Fibroblast of mammary gland (primary cell): ENCODE measurements at regions not wholly inside any gene's neighbourhood (a gene's known extent, or its start where the extent isn't known, plus 50 kb on each side); places are given as distances from the start of the nearest gene placed in this dataset.

Source experiments
- DNase-seq: peaks from one replicate; pipeline ENCODE4 v3.0.0-alpha.2; 2010; ENCODE audit warnings: low read depth
- H3K4me3 ChIP-seq: 2 replicates; pipeline ENCODE4 v1.5.1; 2011; ENCODE audit warnings: low read depth, mild to moderate bottlenecking, low read length, moderate library complexity; ENCODE audit not compliant: control insufficient read depth
- CTCF ChIP-seq: conservative IDR thresholded peaks from 2 replicates; pipeline ENCODE4 v1.5.1; 2011; ENCODE audit warnings: low read depth, low read length, inconsistent platforms; ENCODE audit not compliant: control insufficient read depth, insufficient read depth

- H3K4me3 ChIP-seq, result no peak overlapping the region
- no peak for DNase-seq
- TF ChIP-seq CTCF, result no peak
Measured at GRCh38 chr10:3904419-3904960, 119.5 kb upstream of the KLF6 start.

- no peak overlapping the region for H3K4me3 ChIP-seq
- peak; percentile 59 for DNase-seq
- no peak for TF ChIP-seq CTCF
Measured at GRCh38 chr10:3902809-3903410, 117.9 kb upstream of the KLF6 start.

DNA sequence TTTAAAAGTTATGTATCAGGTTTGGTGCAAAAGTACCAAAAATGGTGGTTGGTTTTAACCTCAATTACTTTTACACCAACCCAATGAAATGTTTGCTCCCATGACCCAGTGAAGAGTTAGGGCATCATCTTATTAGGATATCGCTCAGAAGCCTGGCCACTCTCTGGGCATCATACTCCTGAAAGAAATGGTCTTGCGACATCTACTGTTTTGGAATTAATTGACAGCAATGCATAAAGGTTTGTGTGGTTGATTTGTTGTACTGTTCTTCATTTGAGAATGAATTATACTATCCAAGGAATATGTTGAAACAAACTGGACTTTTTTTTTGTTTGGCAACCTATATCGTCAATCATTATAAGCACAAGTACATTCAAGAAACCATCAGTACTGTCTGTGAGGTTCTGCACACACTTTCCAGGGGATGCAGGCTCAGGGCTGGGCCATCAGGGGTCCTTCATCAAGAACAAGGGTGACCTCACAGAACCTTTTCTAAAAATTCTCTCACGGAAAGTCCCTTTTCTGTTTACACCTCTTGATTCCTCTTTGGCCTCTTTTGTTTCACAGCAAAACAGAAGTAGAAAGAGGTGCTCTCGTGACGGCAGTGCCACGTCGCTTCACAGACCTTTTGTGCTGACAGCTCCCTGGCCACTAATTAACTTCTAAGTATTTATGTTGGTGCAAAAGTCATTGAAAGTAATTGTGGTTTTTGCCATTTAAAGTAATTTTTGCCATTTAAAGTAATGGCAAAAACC, 117.2 kb upstream of the KLF6 start:
- no peak overlapping the region for H3K4me3 ChIP-seq
- no peak for TF ChIP-seq CTCF
- DNase-seq, result peak; percentile 63

DNA sequence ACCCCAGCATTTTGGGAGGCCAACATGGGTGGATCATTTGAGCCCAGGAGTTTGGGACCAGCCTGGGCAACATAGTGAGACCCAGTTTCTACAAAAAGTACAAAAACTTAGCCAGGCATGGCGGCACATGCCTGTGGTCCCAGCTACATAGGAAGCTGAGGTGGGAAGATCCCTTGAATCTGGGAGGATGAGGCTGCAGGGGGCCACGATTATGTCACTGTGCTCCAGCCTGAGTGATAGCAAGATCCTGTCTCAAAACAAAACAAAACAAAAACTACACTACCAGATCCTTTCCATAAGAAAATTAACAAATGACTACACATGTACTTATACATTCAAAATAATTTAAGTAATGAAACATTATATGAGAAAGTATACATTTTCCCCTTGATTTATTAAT, 116.4 kb upstream of the KLF6 start:
- DNase-seq, result no peak
- TF ChIP-seq CTCF, result no peak
- no peak overlapping the region for H3K4me3 ChIP-seq

DNA sequence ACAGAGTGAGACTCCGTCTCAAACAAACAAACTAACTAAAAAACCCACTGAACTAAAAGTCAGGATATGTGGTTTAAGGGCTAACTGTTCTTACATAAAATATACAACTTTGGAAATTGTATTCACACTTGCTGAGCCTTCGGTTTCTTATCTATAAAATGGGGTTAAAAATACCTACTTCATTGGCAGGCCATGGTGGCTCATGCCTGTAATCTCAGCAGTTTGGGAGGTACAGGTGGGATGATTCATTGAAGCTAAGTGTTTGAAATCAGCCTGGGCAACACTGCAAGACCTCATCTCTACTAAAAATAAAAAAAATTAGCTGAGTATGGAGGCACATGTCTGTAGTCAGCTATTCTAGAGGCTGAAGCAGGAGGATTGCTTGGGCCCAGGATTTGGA, 115.4 kb upstream of the KLF6 start:
- H3K4me3 ChIP-seq, result no peak overlapping the region
- DNase-seq, result no peak
- no peak for TF ChIP-seq CTCF

- no peak overlapping the region for H3K4me3 ChIP-seq
- no peak for DNase-seq
- TF ChIP-seq CTCF, result no peak
Measured at GRCh38 chr10:3898821-3899220, 113.8 kb upstream of the KLF6 start.

GRCh38 chr10:3897156-3897555, 112.1 kb upstream of the KLF6 start:
- TF ChIP-seq CTCF, result no peak
- DNase-seq, result peak; percentile 65

More at GRCh38 chr10:3897156-3897555, 112.1 kb upstream of the KLF6 start:
- no peak overlapping the region for H3K4me3 ChIP-seq
